Smooth muscle cell (in vitro differentiated cells): ENCODE measurements at regions not wholly inside any gene's neighbourhood (a gene's known extent, or its start where the extent isn't known, plus 50 kb on each side); places are given as distances from the start of the nearest gene placed in this dataset.

ENCODE experiments used
- DNase-seq: peaks from one replicate; lab custom pipeline; 2025; ENCODE audit not compliant: unreplicated experiment; lab: John Stamatoyannopoulos, UW
- H2AFZ ChIP-seq: fragments of 200-600 bp; sonication (generic); 2 replicates; pipeline ENCODE4 v1.6.0; 2016; ENCODE audit warnings: antibody characterized with exemption, low read depth, mild to moderate bottlenecking
- H3F3A ChIP-seq: fragments of 200-600 bp; sonication (generic); 2 replicates; pipeline ENCODE4 v1.6.0; 2017; ENCODE audit warnings: antibody characterized with exemption, low read depth
- H3K27ac ChIP-seq: fragments of 200-600 bp; sonication (generic); 2 replicates; pipeline ENCODE4 v1.5.1; 2016; ENCODE audit warnings: low read depth, mild to moderate bottlenecking
- H3K27me3 ChIP-seq: fragments of 200-600 bp; sonication (generic); 2 replicates; pipeline ENCODE4 v1.6.1; 2016; ENCODE audit warnings: low read depth, mild to moderate bottlenecking
- H3K36me3 ChIP-seq: fragments of 200-600 bp; sonication (generic); 2 replicates; pipeline ENCODE4 v1.5.1; 2016; ENCODE audit warnings: low read depth
- H3K4me1 ChIP-seq: fragments of 200-600 bp; sonication (generic); 2 replicates; pipeline ENCODE4 v1.5.1; 2016; ENCODE audit warnings: low read depth
- H3K4me2 ChIP-seq: fragments of 200-600 bp; sonication (generic); 2 replicates; pipeline ENCODE4 v1.6.0; 2016; ENCODE audit warnings: mild to moderate bottlenecking
- H3K4me3 ChIP-seq: fragments of 200-600 bp; sonication (generic); 2 replicates; pipeline ENCODE4 v1.5.1; 2016; ENCODE audit warnings: mild to moderate bottlenecking
- H3K79me2 ChIP-seq: fragments of 200-600 bp; sonication (generic); 2 replicates; pipeline ENCODE4 v1.6.0; 2016; ENCODE audit warnings: low read depth, mild to moderate bottlenecking
- H3K9ac ChIP-seq: fragments of 200-600 bp; sonication (generic); 2 replicates; pipeline ENCODE4 v1.6.0; 2016; ENCODE audit warnings: low read depth
- H3K9me3 ChIP-seq: fragments of 200-600 bp; sonication (generic); replicated peaks from 2 replicates; pipeline ENCODE4 v1.5.1; 2016; ENCODE audit warnings: low read depth
- H4K20me1 ChIP-seq: fragments of 200-600 bp; sonication (generic); 2 replicates; pipeline ENCODE4 v1.6.0; 2016; ENCODE audit warnings: low read depth
- WGBS: methylation state at CpG from one replicate; pipeline ENCODE4 v1.1.7; 2016; ENCODE audit warnings: low lambda C conversion rate; 5-methylcytosine and 5-hydroxymethylcytosine counted together
- TF ChIP-seq, protein P1 (sequence below): fragments of 200-600 bp; sonication (generic); IDR thresholded peaks from 2 replicates; pipeline ENCODE4 v1.5.1; 2017; ENCODE audit warnings: borderline replicate concordance, mild to moderate bottlenecking, antibody characterized with exemption; ENCODE audit not compliant: insufficient read depth, poor library complexity, severe bottlenecking

GRCh38 chr18:37946324-37946723 is 380.7 kb upstream of the CELF4 start:
- WGBS = 61% methylated on average over 4 of the region's 4 CpGs
- H4K20me1 ChIP-seq = no peaks in the 10 kb centered on the region
- H3K4me2 ChIP-seq = no peak overlapping the region
- H3K27ac ChIP-seq = no peak overlapping the region
- no peaks in the 10 kb centered on the region for H3K27me3 ChIP-seq
- H2AFZ ChIP-seq = no peak overlapping the region
- H3K79me2 ChIP-seq = no peaks in the 10 kb centered on the region
- no peaks in the 10 kb centered on the region for H3K4me1 ChIP-seq
- no peak for DNase-seq
- no peaks in the 10 kb centered on the region for H3F3A ChIP-seq
- H3K9ac ChIP-seq = no peak overlapping the region
- TF ChIP-seq, protein P1, sequence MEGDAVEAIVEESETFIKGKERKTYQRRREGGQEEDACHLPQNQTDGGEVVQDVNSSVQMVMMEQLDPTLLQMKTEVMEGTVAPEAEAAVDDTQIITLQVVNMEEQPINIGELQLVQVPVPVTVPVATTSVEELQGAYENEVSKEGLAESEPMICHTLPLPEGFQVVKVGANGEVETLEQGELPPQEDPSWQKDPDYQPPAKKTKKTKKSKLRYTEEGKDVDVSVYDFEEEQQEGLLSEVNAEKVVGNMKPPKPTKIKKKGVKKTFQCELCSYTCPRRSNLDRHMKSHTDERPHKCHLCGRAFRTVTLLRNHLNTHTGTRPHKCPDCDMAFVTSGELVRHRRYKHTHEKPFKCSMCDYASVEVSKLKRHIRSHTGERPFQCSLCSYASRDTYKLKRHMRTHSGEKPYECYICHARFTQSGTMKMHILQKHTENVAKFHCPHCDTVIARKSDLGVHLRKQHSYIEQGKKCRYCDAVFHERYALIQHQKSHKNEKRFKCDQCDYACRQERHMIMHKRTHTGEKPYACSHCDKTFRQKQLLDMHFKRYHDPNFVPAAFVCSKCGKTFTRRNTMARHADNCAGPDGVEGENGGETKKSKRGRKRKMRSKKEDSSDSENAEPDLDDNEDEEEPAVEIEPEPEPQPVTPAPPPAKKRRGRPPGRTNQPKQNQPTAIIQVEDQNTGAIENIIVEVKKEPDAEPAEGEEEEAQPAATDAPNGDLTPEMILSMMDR = no peak
- H3K9me3 ChIP-seq = no peaks in the 10 kb centered on the region
- no peaks in the 10 kb centered on the region for H3K36me3 ChIP-seq
- H3K4me3 ChIP-seq = no peak overlapping the region

GRCh38 chr18:37944700-37945270 is 379.2 kb upstream of the CELF4 start:
- WGBS = 88% methylated on average over 3 of the region's 3 CpGs
- H2AFZ ChIP-seq = no peak overlapping the region
- no peaks in the 10 kb centered on the region for H3K27me3 ChIP-seq

DNA sequence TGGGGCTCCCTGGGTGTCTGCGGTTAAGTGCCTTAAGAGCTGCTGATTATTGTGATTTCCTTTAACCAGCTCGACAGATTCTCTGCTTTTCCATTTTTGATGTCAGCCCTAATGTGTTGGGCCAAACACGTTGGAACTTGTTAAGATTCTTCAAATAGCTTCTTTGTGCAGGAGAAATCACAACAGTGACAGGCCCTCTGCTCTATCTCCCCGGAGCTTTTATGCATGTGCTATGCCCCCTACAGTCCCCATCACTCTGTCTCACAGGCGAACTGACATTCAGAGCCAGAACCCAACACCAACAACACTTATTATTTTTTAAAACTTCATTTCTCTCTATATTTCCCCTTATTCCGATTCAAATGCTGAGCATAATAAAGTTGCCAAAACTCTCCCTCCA is 371.7 kb upstream of the CELF4 start:
- Histone ChIP-seq H4K20me1 (no peaks in the 10 kb centered on the region), H3K27ac (no peak overlapping the region), H3K4me1 (no peaks in the 10 kb centered on the region), H3K79me2 (no peaks in the 10 kb centered on the region), H3F3A (no peaks in the 10 kb centered on the region), H3K4me2 (no peak overlapping the region), H3K9me3 (no peaks in the 10 kb centered on the region), H3K36me3 (no peaks in the 10 kb centered on the region), H3K9ac (no peak overlapping the region), H3K4me3 (no peak overlapping the region), H2AFZ (no peak overlapping the region), H3K27me3 (no peaks in the 10 kb centered on the region)
- no peak for DNase-seq
- WGBS = 76% methylated on average over 6 of the region's 6 CpGs
- TF ChIP-seq, protein P1 = no peak

More at GRCh38 chr18:37944700-37945270, 379.2 kb upstream of the CELF4 start:
- no peaks in the 10 kb centered on the region for H3K4me1 ChIP-seq
- TF ChIP-seq, protein P1 = no peak
- H3K4me3 ChIP-seq = no peak overlapping the region
- H3K79me2 ChIP-seq = no peaks in the 10 kb centered on the region
- no peaks in the 10 kb centered on the region for H3K9me3 ChIP-seq
- no peaks in the 10 kb centered on the region for H3F3A ChIP-seq
- H3K27ac ChIP-seq = no peak overlapping the region
- DNase-seq = no peak
- H3K4me2 ChIP-seq = no peak overlapping the region
- H3K9ac ChIP-seq = no peak overlapping the region
- no peaks in the 10 kb centered on the region for H4K20me1 ChIP-seq
- no peaks in the 10 kb centered on the region for H3K36me3 ChIP-seq

DNA sequence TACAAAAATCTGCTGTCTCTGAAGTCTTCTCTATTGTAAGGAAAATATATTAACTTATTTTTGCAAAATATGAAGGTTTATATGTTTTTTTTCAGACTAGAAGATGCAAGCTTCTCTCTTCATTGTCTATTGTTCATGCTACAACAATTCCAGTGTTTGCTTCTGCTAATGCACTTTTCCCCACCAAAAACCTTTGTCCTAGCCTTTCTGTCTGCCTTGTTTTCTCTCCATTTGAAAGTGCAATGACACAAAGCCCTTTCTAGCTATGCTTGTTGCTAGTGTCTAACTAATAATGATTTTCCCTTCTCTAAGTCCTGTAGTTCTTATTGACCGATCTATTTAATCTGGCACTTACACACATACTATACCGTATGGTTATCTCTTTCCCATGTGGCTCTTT is 369.5 kb upstream of the CELF4 start:
- Histone ChIP-seq H2AFZ (no peak overlapping the region), H3K27ac (no peak overlapping the region), H3K9ac (no peak overlapping the region), H3K4me2 (no peak overlapping the region), H3F3A (no peaks in the 10 kb centered on the region), H3K4me3 (no peak overlapping the region), H3K27me3 (no peaks in the 10 kb centered on the region), H3K4me1 (no peaks in the 10 kb centered on the region), H3K79me2 (no peaks in the 10 kb centered on the region), H3K9me3 (no peaks in the 10 kb centered on the region), H3K36me3 (no peaks in the 10 kb centered on the region), H4K20me1 (no peaks in the 10 kb centered on the region)
- no peak for DNase-seq
- 89% methylated on average over 2 of the region's 2 CpGs for WGBS
- TF ChIP-seq, protein P1 = no peak
